ENCODE measurements at regions not wholly inside any gene's neighbourhood (a gene's known extent, or its start where the extent isn't known, plus 50 kb on each side); places are given as distances from the start of the nearest gene placed in this dataset.

DNA sequence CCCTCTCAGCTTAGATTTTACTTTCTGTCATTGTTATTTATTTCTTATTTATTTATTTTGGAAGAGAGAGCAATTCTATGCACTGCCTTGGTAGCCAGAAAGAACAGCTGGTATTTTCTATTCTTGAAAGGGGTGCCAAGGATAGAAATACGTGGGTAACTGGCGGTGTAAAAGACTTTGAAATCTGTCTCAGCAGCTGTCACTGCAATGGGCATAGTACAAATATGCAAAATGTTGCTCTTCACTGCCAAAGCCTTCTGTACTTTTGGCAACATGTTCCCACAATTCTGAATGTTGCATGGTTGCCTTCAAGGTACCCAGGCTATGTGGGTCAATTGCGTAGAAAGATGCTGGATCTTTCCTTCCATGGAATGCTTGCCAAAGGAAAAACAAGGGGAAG, 230.2 kb upstream of the EDIL3 start:
- Histone ChIP-seq H2AFZ (no peak overlapping the region), H3K79me2 (no peaks in the 10 kb centered on the region), H3K36me3 (replicated peaks; ENCODE audit: insufficient read depth, low read depth) (no peaks in the 10 kb centered on the region), H3K4me3 (no peak overlapping the region), H3K4me1 (ENCODE audit: insufficient read depth) (no peaks in the 10 kb centered on the region), H3K9me3 (ENCODE audit: low read depth) (no peaks in the 10 kb centered on the region), H3K4me2 (no peak overlapping the region), H3K27ac (no peak overlapping the region), H4K20me1 (ENCODE audit: insufficient read depth, poor library complexity, severe bottlenecking) (no peaks in the 10 kb centered on the region), H3K27me3 (no peaks in the 10 kb centered on the region), H3K9me2 (replicated peaks; ENCODE audit: insufficient read depth) (no peaks in the 10 kb centered on the region)
- TF ChIP-seq EZH2phosphoT487 (IDR thresholded peaks at IDR 0.05; ENCODE audit: low read depth, severe bottlenecking, unreplicated experiment), result no peak
- TF ChIP-seq EZH2 (IDR thresholded peaks at IDR 0.05; ENCODE audit: borderline replicate concordance), result no peak
- TF ChIP-seq, protein P1, sequence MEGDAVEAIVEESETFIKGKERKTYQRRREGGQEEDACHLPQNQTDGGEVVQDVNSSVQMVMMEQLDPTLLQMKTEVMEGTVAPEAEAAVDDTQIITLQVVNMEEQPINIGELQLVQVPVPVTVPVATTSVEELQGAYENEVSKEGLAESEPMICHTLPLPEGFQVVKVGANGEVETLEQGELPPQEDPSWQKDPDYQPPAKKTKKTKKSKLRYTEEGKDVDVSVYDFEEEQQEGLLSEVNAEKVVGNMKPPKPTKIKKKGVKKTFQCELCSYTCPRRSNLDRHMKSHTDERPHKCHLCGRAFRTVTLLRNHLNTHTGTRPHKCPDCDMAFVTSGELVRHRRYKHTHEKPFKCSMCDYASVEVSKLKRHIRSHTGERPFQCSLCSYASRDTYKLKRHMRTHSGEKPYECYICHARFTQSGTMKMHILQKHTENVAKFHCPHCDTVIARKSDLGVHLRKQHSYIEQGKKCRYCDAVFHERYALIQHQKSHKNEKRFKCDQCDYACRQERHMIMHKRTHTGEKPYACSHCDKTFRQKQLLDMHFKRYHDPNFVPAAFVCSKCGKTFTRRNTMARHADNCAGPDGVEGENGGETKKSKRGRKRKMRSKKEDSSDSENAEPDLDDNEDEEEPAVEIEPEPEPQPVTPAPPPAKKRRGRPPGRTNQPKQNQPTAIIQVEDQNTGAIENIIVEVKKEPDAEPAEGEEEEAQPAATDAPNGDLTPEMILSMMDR (IDR thresholded peaks at IDR 0.05; ENCODE audit: poor library complexity), result no peak
- 80% methylated on average over 3 of the region's 3 CpGs for WGBS (ENCODE audit: low lambda C conversion rate, missing lambda C conversion rate)
- DNase-seq (ENCODE audit: low spot score), result no peak

DNA sequence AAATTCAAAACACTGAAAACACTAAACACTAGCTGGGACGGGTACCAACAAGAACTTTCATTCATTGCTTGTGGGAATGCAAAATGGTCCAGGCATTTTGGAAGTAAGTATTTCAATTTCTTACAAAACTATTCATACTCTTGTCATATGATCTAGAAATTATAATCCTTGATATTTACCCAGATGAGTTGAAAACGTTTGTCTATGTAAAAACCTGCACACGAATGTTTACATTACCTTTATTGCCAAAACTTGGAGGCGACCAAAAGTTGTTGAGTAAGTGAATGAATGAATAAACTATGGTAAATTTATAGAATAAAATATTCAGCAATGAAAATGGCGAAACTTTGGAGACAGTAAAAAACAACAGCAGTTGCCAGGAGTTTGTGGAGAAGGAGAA, 222.1 kb upstream of the EDIL3 start:
- Histone ChIP-seq H4K20me1 (ENCODE audit: insufficient read depth, poor library complexity, severe bottlenecking) (no peaks in the 10 kb centered on the region), H3K27ac (no peak overlapping the region), H3K27me3 (no peaks in the 10 kb centered on the region), H3K9me2 (replicated peaks; ENCODE audit: insufficient read depth) (no peaks in the 10 kb centered on the region), H3K4me1 (ENCODE audit: insufficient read depth) (no peaks in the 10 kb centered on the region), H3K4me3 (no peak overlapping the region), H3K4me2 (no peak overlapping the region), H3K36me3 (replicated peaks; ENCODE audit: insufficient read depth, low read depth) (no peaks in the 10 kb centered on the region), H2AFZ (no peak overlapping the region), H3K79me2 (no peaks in the 10 kb centered on the region), H3K9me3 (ENCODE audit: low read depth) (no peaks in the 10 kb centered on the region)
- TF ChIP-seq EZH2 (IDR thresholded peaks at IDR 0.05; ENCODE audit: borderline replicate concordance) (no peak), EZH2phosphoT487 (IDR thresholded peaks at IDR 0.05; ENCODE audit: low read depth, severe bottlenecking, unreplicated experiment) (no peak)
- TF ChIP-seq, protein P1 (IDR thresholded peaks at IDR 0.05; ENCODE audit: poor library complexity), result no peak
- no peak for DNase-seq (ENCODE audit: low spot score)
- WGBS (ENCODE audit: low lambda C conversion rate, missing lambda C conversion rate), result 78% methylated on average over 5 of the region's 5 CpGs

DNA sequence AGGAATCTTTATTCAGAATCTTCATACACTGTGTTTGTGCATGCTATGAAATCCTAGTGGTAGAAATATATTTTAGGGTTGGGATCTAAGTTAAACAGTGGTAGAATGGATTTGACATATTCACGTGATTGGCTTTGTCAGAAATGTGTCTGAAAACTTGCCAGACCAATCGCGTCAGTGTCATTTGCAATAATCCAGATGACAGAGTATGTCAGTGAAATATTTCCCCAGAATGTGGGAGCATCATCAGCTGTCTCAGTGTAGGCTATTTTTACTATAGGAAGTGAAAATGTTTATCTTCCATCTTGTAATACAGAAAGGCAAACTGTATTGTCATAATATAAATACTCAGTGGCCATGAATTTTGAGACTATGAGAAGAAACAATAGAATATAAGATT, 220.6 kb upstream of the EDIL3 start:
- Histone ChIP-seq H4K20me1 (ENCODE audit: insufficient read depth, poor library complexity, severe bottlenecking) (no peaks in the 10 kb centered on the region), H2AFZ (no peak overlapping the region), H3K27me3 (no peaks in the 10 kb centered on the region), H3K4me1 (ENCODE audit: insufficient read depth) (no peaks in the 10 kb centered on the region), H3K79me2 (no peaks in the 10 kb centered on the region), H3K36me3 (replicated peaks; ENCODE audit: insufficient read depth, low read depth) (no peaks in the 10 kb centered on the region), H3K4me2 (no peak overlapping the region), H3K9me3 (ENCODE audit: low read depth) (no peaks in the 10 kb centered on the region), H3K27ac (no peak overlapping the region), H3K9me2 (replicated peaks; ENCODE audit: insufficient read depth) (no peaks in the 10 kb centered on the region), H3K4me3 (no peak overlapping the region)
- whole genome bisulfite sequencing (ENCODE audit: low lambda C conversion rate, missing lambda C conversion rate), result 92% methylated on average over 3 of the region's 3 CpGs
- TF ChIP-seq, protein P1 (IDR thresholded peaks at IDR 0.05; ENCODE audit: poor library complexity), result no peak
- TF ChIP-seq EZH2 (IDR thresholded peaks at IDR 0.05; ENCODE audit: borderline replicate concordance) (no peak), EZH2phosphoT487 (IDR thresholded peaks at IDR 0.05; ENCODE audit: low read depth, severe bottlenecking, unreplicated experiment) (no peak)
- no peak for DNase-seq (ENCODE audit: low spot score)

Measured in hepatocyte (in vitro differentiated cells).